Testis (tissue), 2 donors: ENCODE measurements at regions not wholly inside any gene's neighbourhood (a gene's known extent, or its start where the extent isn't known, plus 50 kb on each side); places are given as distances from the start of the nearest gene placed in this dataset.
"Not testable (repeated sequence)": the region's sequence is repeated elsewhere in the genome, so short reads cannot be mapped to it uniquely, and the experiment has no call there.

ENCODE experiments used
- DNase-seq: peaks from one replicate; pipeline ENCODE4 v3.0.0-alpha.2; 2019
- H3K27ac ChIP-seq, 2 donors: fragments of 200-600 bp; sonication (generic); one replicate each; pipeline ENCODE4 v1.5.1; 2019
- H3K27me3 ChIP-seq: fragments of 200-600 bp; sonication (generic); one replicate; pipeline ENCODE4 v1.5.1; 2019
- H3K36me3 ChIP-seq: fragments of 200-600 bp; sonication (generic); one replicate; pipeline ENCODE4 v1.5.1; 2017; ENCODE audit warnings: low read depth; ENCODE audit errors: missing control alignments
- H3K4me1 ChIP-seq: fragments of 200-600 bp; sonication (generic); one replicate; pipeline ENCODE4 v1.5.1; 2019
- H3K4me3 ChIP-seq, 2 donors: fragments of 200-600 bp; sonication (generic); one replicate each; pipeline ENCODE4 v1.5.1; 2017 to 2019
- H3K9me3 ChIP-seq: fragments of 200-600 bp; sonication (generic); one replicate; pipeline ENCODE4 v1.5.1; 2017
- CTCF ChIP-seq, 3 experiments: fragments of 450-650 bp in 2 of 3; fragments of 200-600 bp in 1 of 3; sonication (generic) in 1 of 3; IDR thresholded peaks; one replicate each; pipeline ENCODE4 v1.5.1; 2016 to 2019; ENCODE audit warnings: antibody characterized with exemption in 3 of 3, mild to moderate bottlenecking in 2 of 3, moderate library complexity in 1 of 3
- POLR2A ChIP-seq: fragments of 450-650 bp; IDR thresholded peaks from one replicate; pipeline ENCODE4 v1.6.1; 2017; ENCODE audit warnings: antibody characterized with exemption, mild to moderate bottlenecking, moderate library complexity
- WGBS, 2 donors: methylation state at CpG; one replicate each; pipeline ENCODE4 v1.1.5; 2018; 5-methylcytosine and 5-hydroxymethylcytosine counted together
- intact Hi-C: fragments of 100-400 bp; cut with DNase I; formaldehyde crosslinking; loops from one replicate; pipeline ENCODE4 v1.15.1; 2023; ENCODE audit warnings: low total_unique reads

- TF ChIP-seq POLR2A, result no peak
- TF ChIP-seq CTCF (IDR thresholded peaks at IDR 0.05), result no peak
- Histone ChIP-seq H3K36me3 (no peaks in the 10 kb centered on the region), H3K27me3 (no peaks in the 10 kb centered on the region), H3K4me1 (no peaks in the 10 kb centered on the region), H3K27ac (no peak overlapping the region), H3K4me3 (no peak overlapping the region), H3K9me3 (no peaks in the 10 kb centered on the region)
- DNase-seq, result no peak
- intact Hi-C loops, result no loop called here
- 91 to 96% methylated on average over 3 of the region's 3 CpGs for WGBS, 2 donors
These were observed 226.0 kb downstream of the HINT1 start for GRCh38 chr5:130939059-130939458.

- no peak for TF ChIP-seq CTCF (IDR thresholded peaks at IDR 0.05)
- no peak for TF ChIP-seq POLR2A
- WGBS, 2 donors, result 79 to 85% methylated on average over 2 of the region's 2 CpGs
- DNase-seq, result no peak
- no peak overlapping the region for H3K4me3 ChIP-seq
- no peaks in the 10 kb centered on the region for H3K9me3 ChIP-seq
- H3K27me3 ChIP-seq, result no peaks in the 10 kb centered on the region
- intact Hi-C loops, result no loop called here
- no peaks in the 10 kb centered on the region for H3K4me1 ChIP-seq
- no peak overlapping the region for H3K27ac ChIP-seq
- H3K36me3 ChIP-seq, result no peaks in the 10 kb centered on the region
These were observed 228.0 kb downstream of the HINT1 start for GRCh38 chr5:130937046-130937445.

- 92 to 100% methylated on average over 1 to 3 of the region's 3 CpGs for WGBS, 2 donors
These were observed 241.4 kb downstream of the HINT1 start for GRCh38 chr5:130923543-130924124.

GRCh38 chr5:130912088-130912487 is 253.0 kb downstream of the HINT1 start:
- Histone ChIP-seq H3K4me1 (no peaks in the 10 kb centered on the region), H3K9me3 (no peaks in the 10 kb centered on the region), H3K27me3 (no peaks in the 10 kb centered on the region), H3K27ac (no peak overlapping the region), H3K36me3 (no peaks in the 10 kb centered on the region), H3K4me3 (no peak overlapping the region)
- DNase-seq, result no peak
- no peak for TF ChIP-seq CTCF (IDR thresholded peaks at IDR 0.05)
- intact Hi-C loops, result no loop called here

More at GRCh38 chr5:130923543-130924124, 241.4 kb downstream of the HINT1 start:
- Histone ChIP-seq H3K36me3 (no peaks in the 10 kb centered on the region), H3K4me3 (no peak overlapping the region), H3K27me3 (no peaks in the 10 kb centered on the region), H3K9me3 (no peaks in the 10 kb centered on the region), H3K4me1 (no peaks in the 10 kb centered on the region), H3K27ac (no peak overlapping the region)
- no peak for TF ChIP-seq CTCF (IDR thresholded peaks at IDR 0.05)
- TF ChIP-seq POLR2A, result no peak
- intact Hi-C loops, result no loop called here
- no peak for DNase-seq

- intact Hi-C loops, result no loop called here
- Histone ChIP-seq H3K27me3 (no peaks in the 10 kb centered on the region), H3K4me1 (no peaks in the 10 kb centered on the region), H3K4me3 (no peak overlapping the region), H3K36me3 (no peaks in the 10 kb centered on the region), H3K27ac (no peak overlapping the region), H3K9me3 (no peaks in the 10 kb centered on the region)
- DNase-seq, result no peak
- TF ChIP-seq POLR2A (no peak), CTCF (IDR thresholded peaks at IDR 0.05) (no peak)
- WGBS, 2 donors, result 62 to 79% methylated on average over 3 of the region's 3 CpGs
These were observed 256.9 kb downstream of the HINT1 start for GRCh38 chr5:130908186-130908585.

- H3K27ac ChIP-seq, intact Hi-C loops: not testable (repeated sequence)
These were observed 267.4 kb downstream of the HINT1 start for GRCh38 chr5:130897537-130898195.

GRCh38 chr5:130897181-130897536 is 267.9 kb downstream of the HINT1 start:
- H3K4me1 ChIP-seq, DNase-seq, intact Hi-C loops, H3K27me3 ChIP-seq, H3K9me3 ChIP-seq, H3K27ac ChIP-seq, H3K36me3 ChIP-seq, H3K4me3 ChIP-seq: not testable (repeated sequence)
- 82 to 90% methylated on average over 2 of the region's 2 CpGs for WGBS, 2 donors

More at GRCh38 chr5:130897537-130898195, 267.4 kb downstream of the HINT1 start:
- not testable (repeated sequence) for H3K4me1 ChIP-seq, H3K4me3 ChIP-seq, H3K9me3 ChIP-seq, H3K27me3 ChIP-seq, H3K36me3 ChIP-seq, DNase-seq
- WGBS, 2 donors, result 76 to 84% methylated on average over 23 to 24 of the region's 24 CpGs
